GM12891 (cell line): ENCODE measurements at regions not wholly inside any gene's neighbourhood (a gene's known extent, or its start where the extent isn't known, plus 50 kb on each side); places are given as distances from the start of the nearest gene placed in this dataset.

Experiments used
- PAX5 ChIP-seq: IDR thresholded peaks from 2 replicates; pipeline ENCODE4 v1.6.1; 2011; ENCODE audit warnings: low read length, moderate library complexity, mild to moderate bottlenecking; ENCODE audit not compliant: insufficient read depth, severe bottlenecking
- POLR2A ChIP-seq: IDR thresholded peaks from 2 replicates; pipeline ENCODE4 v1.6.1; 2011; ENCODE audit warnings: low read depth, low read length, control low read depth
- POLR2AphosphoS5 ChIP-seq: IDR thresholded peaks from 2 replicates; pipeline ENCODE4 v1.6.1; 2011; ENCODE audit warnings: low read depth, low read length, control low read depth
- SPI1 ChIP-seq: IDR thresholded peaks from 2 replicates; pipeline ENCODE4 v1.6.1; 2011; ENCODE audit warnings: low read depth, low read length, control low read depth
- TAF1 ChIP-seq: IDR thresholded peaks from 2 replicates; pipeline ENCODE4 v1.6.1; 2011; ENCODE audit warnings: low read depth, low read length, control low read depth

DNA sequence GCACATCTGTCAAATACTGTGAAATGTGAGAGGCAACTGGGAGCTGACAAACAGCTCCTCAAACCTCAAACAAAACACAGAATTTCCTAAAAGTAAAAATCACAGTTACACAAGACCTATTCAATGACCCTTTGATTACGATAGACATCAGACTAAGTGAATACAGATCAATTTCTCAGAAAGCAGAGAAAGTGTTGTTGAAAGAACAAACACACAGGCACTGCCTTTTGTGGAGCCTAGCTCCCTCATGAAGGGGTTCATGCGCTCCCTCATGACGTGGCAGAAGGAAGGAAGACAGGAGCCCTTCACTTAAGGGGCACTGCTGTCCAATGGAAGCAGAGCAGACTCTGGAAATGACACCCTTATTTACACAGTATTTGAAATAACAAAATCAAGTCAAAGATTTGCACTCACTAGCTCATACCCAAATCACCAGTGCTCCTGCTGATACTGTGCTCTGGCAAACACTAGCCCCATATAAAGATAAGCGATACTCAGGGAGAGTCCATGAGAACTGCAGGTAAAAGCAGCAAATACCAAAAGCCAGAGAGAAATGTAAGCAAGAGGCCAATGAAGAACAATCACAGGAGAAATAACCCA is 144.9 kb downstream of the KLF12 start:
- TF ChIP-seq POLR2A, result no peak
- no peak for TF ChIP-seq PAX5
- no peak for TF ChIP-seq TAF1
- TF ChIP-seq SPI1, result no peak
- TF ChIP-seq POLR2AphosphoS5, result no peak
